ENCODE measurements at regions not wholly inside any gene's neighbourhood (a gene's known extent, or its start where the extent isn't known, plus 50 kb on each side); places are given as distances from the start of the nearest gene placed in this dataset.

- no peak for TF ChIP-seq CREM (CRISPR knock-in tag; IDR thresholded peaks at IDR 0.05)
- no peak for TF ChIP-seq CTCF (IDR thresholded peaks at IDR 0.05)
- TF ChIP-seq USF2 (CRISPR knock-in tag; IDR thresholded peaks at IDR 0.05) = no peak
- no peak for TF ChIP-seq PREB (CRISPR knock-in tag; IDR thresholded peaks at IDR 0.05; ENCODE audit: borderline replicate concordance)
- TF ChIP-seq TCF7 (CRISPR knock-in tag; IDR thresholded peaks at IDR 0.05; ENCODE audit: low read depth) = no peak
- TF ChIP-seq PRDM15 (CRISPR knock-in tag; IDR thresholded peaks at IDR 0.05) = no peak
- no peak for TF ChIP-seq ATF6 (CRISPR knock-in tag; IDR thresholded peaks at IDR 0.05)
- no peak for TF ChIP-seq EMX1 (CRISPR knock-in tag; IDR thresholded peaks at IDR 0.05)
These were observed 722.3 kb upstream of the CTNND2 start for GRCh38 chr5:12626556-12626955.

Measured in WTC11 (cell line).